GM12892 (cell line): ENCODE measurements at regions not wholly inside any gene's neighbourhood (a gene's known extent, or its start where the extent isn't known, plus 50 kb on each side); places are given as distances from the start of the nearest gene placed in this dataset.
"Not testable (repeated sequence)": the region's sequence is repeated elsewhere in the genome, so short reads cannot be mapped to it uniquely, and the experiment has no call there.

Source experiments
- DNase-seq: peaks from one replicate; pipeline ENCODE4 v3.0.0; 2011; ENCODE audit not compliant: insufficient read length
- FAIRE-seq: peaks from 2 replicates; lab custom pipeline; 2011; peaks lifted over from hg19 to GRCh38; lab: Jason Lieb, UNC
- POLR2A ChIP-seq: IDR thresholded peaks from 2 replicates; pipeline ENCODE4 v1.6.1; 2011; ENCODE audit warnings: low read depth, low read length, control low read depth
- POLR2AphosphoS5 ChIP-seq: IDR thresholded peaks from 2 replicates; pipeline ENCODE4 v1.6.1; 2011; ENCODE audit warnings: low read depth, low read length, control low read depth
- TAF1 ChIP-seq: IDR thresholded peaks from 2 replicates; pipeline ENCODE4 v1.6.1; 2011; ENCODE audit warnings: low read depth, mild to moderate bottlenecking, control low read depth, low read length, borderline replicate concordance

- FAIRE-seq (no peak), DNase-seq (no peak)
- TF ChIP-seq POLR2A (no peak), TAF1 (no peak), POLR2AphosphoS5 (no peak)
These were observed 152.3 kb upstream of the ROPN1 start for GRCh38 chr3:124144035-124144814.

- no peak for DNase-seq
- TF ChIP-seq POLR2AphosphoS5, result no peak
- FAIRE-seq, result no peak
These were observed 155.5 kb upstream of the ROPN1 start for GRCh38 chr3:124147429-124147828.

GRCh38 chr3:124147946-124148345 is 156.0 kb upstream of the ROPN1 start:
- no peak for TF ChIP-seq POLR2A
- no peak for TF ChIP-seq TAF1
- TF ChIP-seq POLR2AphosphoS5, result no peak
- DNase-seq (no peak), FAIRE-seq (no peak)

GRCh38 chr3:124149081-124149480 is 157.2 kb upstream of the ROPN1 start:
- FAIRE-seq (no peak), DNase-seq (no peak)
- no peak for TF ChIP-seq POLR2AphosphoS5
- TF ChIP-seq POLR2A, result no peak
- TF ChIP-seq TAF1, result no peak

DNA sequence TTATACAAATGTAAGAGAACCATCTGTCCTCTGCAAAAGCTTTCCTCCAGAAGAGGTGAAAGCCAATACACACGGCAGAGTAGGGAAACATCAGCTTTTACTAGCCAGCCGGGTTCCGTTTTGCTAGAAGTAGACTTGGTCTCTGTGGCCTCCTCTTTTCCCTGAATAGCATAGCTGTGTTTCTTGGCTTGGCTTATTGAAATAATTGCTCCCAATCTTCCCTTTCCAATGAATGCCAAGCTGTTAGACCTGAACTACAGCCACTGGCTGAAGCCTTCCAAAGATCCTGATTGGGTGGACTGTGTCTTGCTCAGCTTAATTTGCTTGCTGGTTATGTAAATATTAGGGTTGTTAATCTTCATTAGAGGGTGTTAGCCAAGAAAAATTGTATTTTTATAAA is 157.8 kb upstream of the ROPN1 start:
- DNase-seq (no peak), FAIRE-seq (no peak)

DNA sequence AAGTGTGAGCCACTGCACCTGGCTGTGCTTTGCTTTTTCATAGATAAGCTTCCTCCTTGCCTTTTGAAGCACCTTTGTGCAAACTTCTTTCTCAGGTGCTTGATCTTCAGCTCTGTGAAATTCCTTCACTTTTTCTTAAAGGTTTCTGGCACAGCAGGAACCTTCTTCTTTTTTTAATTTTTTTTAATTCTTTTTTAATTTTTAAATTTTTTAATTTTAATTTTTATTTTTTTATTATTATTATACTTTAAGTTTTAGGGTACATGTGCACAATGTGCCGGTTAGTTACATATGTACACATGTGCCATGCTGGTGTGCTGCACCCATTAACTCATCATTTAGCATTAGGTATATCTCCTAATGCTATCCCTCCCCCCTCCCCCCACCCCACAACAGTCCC is 161.0 kb upstream of the ROPN1 start:
- FAIRE-seq, DNase-seq: not testable (repeated sequence)

More for the DNA sequence above, 157.8 kb upstream of the ROPN1 start:
- TF ChIP-seq POLR2A, result no peak
- TF ChIP-seq POLR2AphosphoS5, result no peak

GRCh38 chr3:124156866-124157712 is 165.2 kb upstream of the ROPN1 start:
- no peak for TF ChIP-seq TAF1
- DNase-seq (no peak), FAIRE-seq (no peak)

- DNase-seq (no peak), FAIRE-seq (no peak)
- TF ChIP-seq POLR2AphosphoS5 (no peak), TAF1 (no peak), POLR2A (no peak)
These were observed 165.8 kb upstream of the ROPN1 start for GRCh38 chr3:124157748-124158147.

DNA sequence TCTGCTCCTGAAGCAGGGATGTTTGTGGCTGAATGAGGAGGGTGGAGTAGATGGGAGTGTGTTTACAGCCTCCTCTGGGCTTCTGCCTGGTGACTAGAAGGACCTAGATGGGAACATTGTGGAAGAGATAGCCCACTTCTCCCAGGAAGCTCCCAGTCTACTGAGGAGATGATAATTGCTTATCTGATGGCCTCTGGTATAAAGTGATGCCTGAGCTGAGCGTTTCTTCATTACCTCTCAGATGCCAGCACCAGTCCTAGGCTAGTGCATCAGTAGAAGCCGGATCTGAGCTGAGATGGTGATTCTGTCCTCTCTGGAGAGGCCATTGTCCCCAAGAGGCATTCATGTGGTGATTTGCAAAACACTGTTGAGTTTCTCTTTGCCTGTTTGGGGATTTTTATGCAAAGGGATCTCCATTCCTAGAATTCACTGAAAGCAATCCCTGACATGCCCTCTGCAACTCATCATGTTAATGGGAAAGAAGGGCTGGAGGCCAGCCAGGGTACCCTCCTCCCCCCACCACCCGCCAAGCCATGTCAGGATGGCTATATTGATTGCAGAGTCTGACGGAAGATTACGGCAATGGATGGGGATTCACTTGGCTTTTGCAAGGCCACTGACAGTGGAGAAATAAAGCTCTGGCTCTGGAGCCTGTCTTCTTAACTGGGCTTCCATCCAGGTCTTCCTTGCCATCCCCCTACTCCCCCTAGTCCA is 166.4 kb upstream of the ROPN1 start:
- FAIRE-seq, result no peak
- DNase-seq, result no peak
- no peak for TF ChIP-seq TAF1
- no peak for TF ChIP-seq POLR2AphosphoS5
- no peak for TF ChIP-seq POLR2A

DNA sequence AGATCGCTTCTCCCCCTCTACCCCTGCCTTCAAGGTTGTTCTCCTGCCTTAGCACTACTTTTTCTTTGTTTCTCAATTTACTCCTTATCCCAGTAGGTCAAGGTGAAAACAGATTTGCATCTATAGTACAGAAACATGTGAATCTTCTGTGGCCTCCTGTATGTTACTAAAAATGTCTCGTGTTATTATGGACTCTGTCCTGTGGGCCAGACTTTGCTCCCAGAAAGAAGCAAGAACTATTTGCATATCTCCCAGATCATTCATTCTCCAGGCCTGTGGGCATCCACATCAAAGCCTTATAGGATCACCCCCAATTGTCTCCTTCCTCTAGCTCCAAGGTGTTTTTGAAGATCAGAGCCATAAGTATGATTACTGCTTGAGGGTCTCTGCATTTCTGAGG is 169.5 kb upstream of the ROPN1 start:
- no peak for FAIRE-seq
- no peak for DNase-seq
- TF ChIP-seq TAF1, result no peak
- no peak for TF ChIP-seq POLR2AphosphoS5
- TF ChIP-seq POLR2A, result no peak

DNA sequence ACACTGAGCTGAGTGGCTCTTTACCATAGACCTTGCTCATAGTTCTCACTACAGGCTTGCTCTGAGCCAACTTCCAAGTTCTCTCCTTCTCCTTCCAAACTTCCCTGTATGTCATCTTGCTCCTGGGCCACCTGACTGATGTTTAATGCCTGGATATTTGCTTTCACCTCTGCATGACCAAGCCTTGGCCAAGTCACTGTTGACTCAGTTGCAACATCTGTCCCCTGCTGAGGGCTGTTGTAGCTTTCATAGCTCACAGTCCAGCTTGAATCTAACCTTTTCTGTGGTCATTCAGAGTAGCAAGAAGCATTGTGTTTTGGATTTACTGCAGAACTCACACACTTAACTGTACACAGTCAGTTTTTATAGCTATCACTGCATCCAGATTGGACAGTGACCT is 171.8 kb upstream of the ROPN1 start:
- FAIRE-seq (no peak), DNase-seq (no peak)
- TF ChIP-seq POLR2A (no peak), POLR2AphosphoS5 (no peak), TAF1 (no peak)

DNA sequence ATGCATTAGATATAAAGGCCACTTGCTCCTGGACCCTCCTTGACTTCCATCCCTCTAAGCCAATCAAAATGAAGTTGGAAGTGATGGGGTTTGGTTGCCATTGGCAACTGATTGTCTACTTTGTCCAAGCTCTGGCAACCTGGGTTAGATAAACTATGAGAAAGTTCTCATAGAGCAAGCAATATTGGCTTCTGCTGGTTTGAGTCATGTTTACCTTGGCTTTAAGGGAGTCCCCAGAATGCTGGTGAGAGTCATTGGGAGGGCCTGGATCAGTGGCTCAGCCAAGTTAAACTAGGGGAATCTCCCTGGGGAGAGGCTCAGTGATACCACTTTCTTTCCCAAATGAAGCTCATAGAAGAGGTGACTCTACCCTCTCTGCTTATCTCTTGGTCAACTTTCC is 176.3 kb upstream of the ROPN1 start:
- TF ChIP-seq POLR2A (no peak), TAF1 (no peak), POLR2AphosphoS5 (no peak)
- no peak for DNase-seq
- no peak for FAIRE-seq
